Adrenal gland (tissue), 9 donors: ENCODE measurements at regions not wholly inside any gene's neighbourhood (a gene's known extent, or its start where the extent isn't known, plus 50 kb on each side); places are given as distances from the start of the nearest gene placed in this dataset.
A peak's percentile ranks its signal among the peaks of the same experiment; 100 is the strongest.

Experiments used
- DNase-seq, 7 donors: peaks; one replicate each; pipeline ENCODE4 v3.0.0-alpha.2; 2019 to 2020
- H3K27ac ChIP-seq, 5 donors: fragments of 200-600 bp; sonication (generic) in 4 of 5; 1 replicate in 3 of 5; 2 replicates in 2 of 5; pipeline versions ENCODE4 v1.5.1 to v1.8.0; 2016 to 2020; ENCODE audit warnings: mild to moderate bottlenecking in 1 of 5
- H3K27me3 ChIP-seq: fragments of 200-600 bp; 2 replicates; pipeline ENCODE4 v1.8.0; 2021
- H3K36me3 ChIP-seq, 2 donors: fragments of 200-600 bp; replicated peaks in 1 of 2; 1 replicate in 1 of 2; 2 replicates in 1 of 2; pipeline versions ENCODE4 v1.5.1 to v1.8.0; 2018 to 2022
- H3K4me1 ChIP-seq, 2 donors: fragments of 200-600 bp; replicated peaks in 1 of 2; 1 replicate in 1 of 2; 2 replicates in 1 of 2; pipeline versions ENCODE4 v1.5.1 to v1.8.0; 2018 to 2021
- H3K4me3 ChIP-seq, 4 donors: fragments of 200-600 bp; sonication (generic) in 3 of 4; one replicate each; pipeline ENCODE4 v1.5.1; 2016 to 2018
- H3K9me3 ChIP-seq, 3 donors: fragments of 200-600 bp; sonication (generic) in 1 of 3; replicated peaks in 1 of 3; 1 replicate in 2 of 3; 2 replicates in 1 of 3; pipeline versions ENCODE4 v1.5.1 to v1.8.0; 2016 to 2021
- POLR2A ChIP-seq, 2 donors: fragments of 450-650 bp; IDR thresholded peaks; one replicate each; pipeline ENCODE4 v1.6.1; 2017; ENCODE audit warnings: antibody characterized with exemption in 2 of 2, mild to moderate bottlenecking in 2 of 2, moderate library complexity in 1 of 2
- WGBS, 4 donors: extraction: QIAGEN DNeasy Blood & Tissue Kit in 2 of 4; methylation state at CpG; one replicate each; pipeline versions ENCODE4 v1.1.5 to v1.1.7; 2013 to 2017; 5-methylcytosine and 5-hydroxymethylcytosine counted together
- intact Hi-C, 2 donors: fragments of 100-400 bp; cut with DNase I; formaldehyde crosslinking; loops; one replicate each; pipeline versions ENCODE4 v1.14.1 to v1.15.0; 2022 to 2023
- TF ChIP-seq, protein P1 (sequence below), 6 experiments: fragments of 450-650 bp in 4 of 6; fragments of 200-600 bp in 2 of 6; sonication (generic) in 1 of 6; IDR thresholded peaks; 1 replicate in 5 of 6; 2 replicates in 1 of 6; pipeline versions ENCODE4 v1.5.1 to v1.8.0; 2016 to 2021; ENCODE audit warnings: antibody characterized with exemption in 6 of 6, mild to moderate bottlenecking in 2 of 6, moderate library complexity in 1 of 6
- donor health status: healthy with polysubstance abuse.
- donor health status: Bipolar disorder and iron deficiency.
- donor health status: DM: yes; HTN: yes; CAD: no.
- donor health status: DM: no; HTN: no; CAD: no.
- donor health status: DM: no; HTN: no; CAD: no.

DNA sequence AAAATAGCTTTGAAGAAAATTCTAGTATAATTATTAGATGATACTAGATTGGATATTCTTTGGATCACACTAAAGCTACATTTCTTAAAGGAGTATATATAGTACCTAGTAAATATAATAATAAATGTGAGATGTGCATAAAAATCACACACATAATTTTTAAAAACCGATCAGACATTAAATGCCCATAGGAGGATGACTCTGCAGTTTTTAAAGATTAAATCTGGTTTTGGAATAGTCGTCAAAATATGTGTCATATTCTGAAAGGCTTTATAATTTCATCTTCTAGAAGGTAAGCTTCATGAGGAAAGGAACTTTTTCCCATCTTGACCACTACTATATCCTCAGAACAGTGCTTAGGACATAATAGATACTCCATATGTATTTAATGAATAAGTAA, 169.0 kb downstream of the NRIP1 start:
- WGBS, 4 donors, result 87 to 99% (median 94%) methylated on average over 2 of the region's 2 CpGs

DNA sequence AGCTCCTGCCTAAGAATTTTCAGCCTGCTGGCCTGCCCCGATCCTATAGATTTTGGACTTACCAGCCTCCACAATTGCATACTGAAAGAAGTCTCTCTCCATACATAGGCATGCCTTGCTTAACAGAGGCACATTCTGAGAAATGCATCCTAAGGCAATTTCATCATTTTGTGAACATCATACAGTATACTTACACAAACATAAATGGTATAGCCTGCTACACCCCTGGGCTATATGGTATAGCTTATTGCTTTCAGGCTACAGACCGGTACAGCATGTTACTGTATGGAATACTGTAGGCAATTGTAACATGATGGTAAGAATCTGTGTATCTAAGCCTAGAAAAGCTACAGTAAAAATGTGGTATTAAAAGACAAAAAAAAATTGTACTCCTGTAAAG, 174.7 kb downstream of the NRIP1 start:
- WGBS, 4 donors, result 92 to 98% (median 98%) methylated on average over 2 of the region's 2 CpGs

More for the DNA sequence above, 169.0 kb downstream of the NRIP1 start:
- Histone ChIP-seq H3K27ac (no peak overlapping the region), H3K36me3 (no peaks in the 10 kb centered on the region), H3K4me3 (no peak overlapping the region), H3K4me1 (peaks cover 0 to 6% of the 10 kb centered on the region in 2 donors), H3K27me3 (no peaks in the 10 kb centered on the region), H3K9me3 (no peaks in the 10 kb centered on the region)
- DNase-seq, result no peak
- intact Hi-C loops, result no loop called here
- TF ChIP-seq, protein P1, sequence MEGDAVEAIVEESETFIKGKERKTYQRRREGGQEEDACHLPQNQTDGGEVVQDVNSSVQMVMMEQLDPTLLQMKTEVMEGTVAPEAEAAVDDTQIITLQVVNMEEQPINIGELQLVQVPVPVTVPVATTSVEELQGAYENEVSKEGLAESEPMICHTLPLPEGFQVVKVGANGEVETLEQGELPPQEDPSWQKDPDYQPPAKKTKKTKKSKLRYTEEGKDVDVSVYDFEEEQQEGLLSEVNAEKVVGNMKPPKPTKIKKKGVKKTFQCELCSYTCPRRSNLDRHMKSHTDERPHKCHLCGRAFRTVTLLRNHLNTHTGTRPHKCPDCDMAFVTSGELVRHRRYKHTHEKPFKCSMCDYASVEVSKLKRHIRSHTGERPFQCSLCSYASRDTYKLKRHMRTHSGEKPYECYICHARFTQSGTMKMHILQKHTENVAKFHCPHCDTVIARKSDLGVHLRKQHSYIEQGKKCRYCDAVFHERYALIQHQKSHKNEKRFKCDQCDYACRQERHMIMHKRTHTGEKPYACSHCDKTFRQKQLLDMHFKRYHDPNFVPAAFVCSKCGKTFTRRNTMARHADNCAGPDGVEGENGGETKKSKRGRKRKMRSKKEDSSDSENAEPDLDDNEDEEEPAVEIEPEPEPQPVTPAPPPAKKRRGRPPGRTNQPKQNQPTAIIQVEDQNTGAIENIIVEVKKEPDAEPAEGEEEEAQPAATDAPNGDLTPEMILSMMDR (IDR thresholded peaks at IDR 0.05), result no peak

DNA sequence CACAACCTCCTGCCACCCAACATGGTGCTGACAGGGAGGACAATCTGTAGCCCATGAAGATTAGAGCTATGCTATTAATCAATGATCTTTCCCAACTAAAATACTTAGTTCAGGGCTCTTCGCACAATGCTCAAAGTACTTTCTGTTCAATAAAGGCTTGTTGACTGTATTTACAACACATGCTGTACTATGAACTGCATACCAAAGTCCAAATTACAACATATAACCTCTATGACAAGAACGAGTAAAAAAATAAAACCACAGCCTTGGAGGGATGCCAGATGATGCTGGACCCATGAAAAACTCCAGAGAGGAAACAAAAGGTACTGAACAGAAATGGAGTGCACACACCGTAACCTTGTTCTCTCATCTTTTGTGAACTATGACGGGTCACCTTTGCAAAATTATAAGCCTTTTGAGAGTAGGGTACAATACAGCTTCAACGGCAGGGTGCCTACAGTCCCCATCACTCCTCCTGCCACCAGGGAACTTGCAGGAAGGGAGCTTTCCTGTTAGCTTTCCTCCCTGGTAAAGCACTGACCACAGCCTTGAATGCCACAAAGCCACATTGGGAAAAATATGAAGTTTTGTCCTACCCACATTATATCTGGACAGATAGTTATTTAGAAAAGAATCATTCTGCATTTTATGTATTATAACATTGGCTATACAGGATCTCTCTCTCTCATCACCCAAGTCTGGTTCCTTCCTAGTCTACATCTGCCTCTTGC, 175.6 kb downstream of the NRIP1 start:
- Histone ChIP-seq H3K36me3 (no peaks in the 10 kb centered on the region), H3K9me3 (no peaks in the 10 kb centered on the region), H3K27ac (no peak overlapping the region), H3K27me3 (no peaks in the 10 kb centered on the region), H3K4me3 (no peak overlapping the region), H3K4me1 (peaks cover 0 to 5% of the 10 kb centered on the region in 2 donors)
- 67 to 76% (median 72%) methylated on average over 5 of the region's 5 CpGs for WGBS, 4 donors
- DNase-seq, result peak in 2 of 7 donors; percentile 18 to 37
- TF ChIP-seq POLR2A (IDR thresholded peaks at IDR 0.05), result no peak
- TF ChIP-seq, protein P1 (IDR thresholded peaks at IDR 0.05), result no peak
- intact Hi-C loops, result no loop called here

More for the DNA sequence above, 174.7 kb downstream of the NRIP1 start:
- Histone ChIP-seq H3K4me1 (peaks cover 0 to 5% of the 10 kb centered on the region in 2 donors), H3K27ac (no peak overlapping the region), H3K9me3 (no peaks in the 10 kb centered on the region), H3K4me3 (no peak overlapping the region), H3K36me3 (no peaks in the 10 kb centered on the region), H3K27me3 (no peaks in the 10 kb centered on the region)
- DNase-seq, result no peak
- intact Hi-C loops, result no loop called here
- no peak for TF ChIP-seq POLR2A (IDR thresholded peaks at IDR 0.05)
- TF ChIP-seq, protein P1 (IDR thresholded peaks at IDR 0.05), result no peak

DNA sequence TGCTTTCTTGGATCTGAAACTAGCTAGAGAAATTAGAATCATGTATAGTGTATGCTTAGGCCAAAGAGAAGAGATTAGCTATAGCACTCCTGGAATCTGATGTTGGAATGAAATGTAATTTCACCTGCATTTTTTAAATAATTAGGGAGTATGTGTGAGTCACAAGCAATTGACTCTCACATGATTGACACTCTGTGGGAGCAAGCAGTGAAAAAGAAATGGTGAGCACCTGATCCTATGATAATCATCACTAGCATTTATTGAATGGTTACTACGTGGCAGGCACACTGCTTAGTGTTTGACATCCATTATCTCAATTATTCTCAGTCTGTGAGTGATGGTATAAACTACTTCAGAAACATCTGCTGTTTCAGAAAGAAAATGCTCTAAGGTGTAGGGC, 176.6 kb downstream of the NRIP1 start:
- intact Hi-C loops, result no loop called here
- Histone ChIP-seq H3K4me1 (peaks cover 0 to 5% of the 10 kb centered on the region in 2 donors), H3K9me3 (no peaks in the 10 kb centered on the region), H3K36me3 (no peaks in the 10 kb centered on the region), H3K27ac (no peak overlapping the region), H3K27me3 (no peaks in the 10 kb centered on the region), H3K4me3 (no peak overlapping the region)
- 53 to 88% (median 83%) methylated on average over 1 of the region's 1 CpG for WGBS, 4 donors
- TF ChIP-seq POLR2A (IDR thresholded peaks at IDR 0.05), result no peak
- TF ChIP-seq, protein P1 (IDR thresholded peaks at IDR 0.05), result no peak
- DNase-seq, result no peak
